ENCODE measurements at regions not wholly inside any gene's neighbourhood (a gene's known extent, or its start where the extent isn't known, plus 50 kb on each side); places are given as distances from the start of the nearest gene placed in this dataset.

DNA sequence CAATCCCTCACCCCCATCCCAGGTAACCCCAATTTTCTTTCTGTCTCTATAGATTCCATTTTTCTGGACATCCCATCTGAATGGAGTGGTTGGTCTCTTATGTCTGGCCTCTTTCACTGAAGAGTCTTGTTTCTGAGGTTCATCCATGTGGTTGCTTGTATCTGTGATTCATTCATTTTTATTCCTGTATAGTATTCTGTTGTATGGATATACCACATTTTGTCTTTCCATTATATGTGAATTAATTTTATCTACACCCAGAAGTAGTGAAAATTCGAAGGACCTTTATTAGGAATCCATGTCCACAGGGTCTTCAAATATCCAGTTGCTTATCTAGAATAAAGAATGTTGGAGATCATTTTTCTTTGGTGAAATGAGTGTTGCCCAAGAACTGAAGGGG lies 207.6 kb upstream of the MSX2 start:
- DNase-seq, result no peak
- intact Hi-C loops (cut with micrococcal nuclease), result no loop called here
- Mint-ChIP-seq H3K4me1 (ENCODE audit: low read depth) (no peaks in the 10 kb centered on the region), H3K27me3 (ENCODE audit: low read depth) (peaks cover 8% of the 10 kb centered on the region), H3K36me3 (ENCODE audit: low read depth) (no peaks in the 10 kb centered on the region), H3K4me3 (no peak overlapping the region), H3K9me3 (no peaks in the 10 kb centered on the region), H3K27ac (no peak overlapping the region)
- CTCF ChIA-PET, result no interaction called here

DNA sequence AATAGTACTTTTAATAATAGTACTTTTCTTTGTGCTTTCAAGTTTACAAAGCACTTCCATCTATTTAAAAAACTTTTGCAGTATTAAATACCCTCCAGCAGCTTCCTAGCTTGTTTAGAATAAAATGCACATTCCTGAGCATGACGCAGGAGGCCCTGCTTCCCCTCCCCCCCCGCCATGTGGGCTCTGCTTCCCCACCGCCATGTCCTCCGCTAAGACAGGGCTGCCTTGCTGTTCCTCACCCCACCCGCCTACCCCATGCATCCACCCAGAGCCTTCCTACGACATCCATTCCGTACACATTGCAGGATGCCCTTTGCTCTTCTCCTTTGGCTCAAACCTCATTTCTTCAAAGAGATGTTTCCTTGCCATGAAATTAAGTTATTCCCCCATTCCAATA lies 205.9 kb upstream of the MSX2 start:
- Mint-ChIP-seq H3K36me3 (ENCODE audit: low read depth) (no peaks in the 10 kb centered on the region), H3K27ac (no peak overlapping the region), H3K4me1 (ENCODE audit: low read depth) (no peaks in the 10 kb centered on the region), H3K4me3 (no peak overlapping the region), H3K9me3 (no peaks in the 10 kb centered on the region), H3K27me3 (ENCODE audit: low read depth) (peaks cover 12% of the 10 kb centered on the region)
- CTCF ChIA-PET, result no interaction called here
- no peak for DNase-seq
- intact Hi-C loops (cut with micrococcal nuclease), result no loop called here

DNA sequence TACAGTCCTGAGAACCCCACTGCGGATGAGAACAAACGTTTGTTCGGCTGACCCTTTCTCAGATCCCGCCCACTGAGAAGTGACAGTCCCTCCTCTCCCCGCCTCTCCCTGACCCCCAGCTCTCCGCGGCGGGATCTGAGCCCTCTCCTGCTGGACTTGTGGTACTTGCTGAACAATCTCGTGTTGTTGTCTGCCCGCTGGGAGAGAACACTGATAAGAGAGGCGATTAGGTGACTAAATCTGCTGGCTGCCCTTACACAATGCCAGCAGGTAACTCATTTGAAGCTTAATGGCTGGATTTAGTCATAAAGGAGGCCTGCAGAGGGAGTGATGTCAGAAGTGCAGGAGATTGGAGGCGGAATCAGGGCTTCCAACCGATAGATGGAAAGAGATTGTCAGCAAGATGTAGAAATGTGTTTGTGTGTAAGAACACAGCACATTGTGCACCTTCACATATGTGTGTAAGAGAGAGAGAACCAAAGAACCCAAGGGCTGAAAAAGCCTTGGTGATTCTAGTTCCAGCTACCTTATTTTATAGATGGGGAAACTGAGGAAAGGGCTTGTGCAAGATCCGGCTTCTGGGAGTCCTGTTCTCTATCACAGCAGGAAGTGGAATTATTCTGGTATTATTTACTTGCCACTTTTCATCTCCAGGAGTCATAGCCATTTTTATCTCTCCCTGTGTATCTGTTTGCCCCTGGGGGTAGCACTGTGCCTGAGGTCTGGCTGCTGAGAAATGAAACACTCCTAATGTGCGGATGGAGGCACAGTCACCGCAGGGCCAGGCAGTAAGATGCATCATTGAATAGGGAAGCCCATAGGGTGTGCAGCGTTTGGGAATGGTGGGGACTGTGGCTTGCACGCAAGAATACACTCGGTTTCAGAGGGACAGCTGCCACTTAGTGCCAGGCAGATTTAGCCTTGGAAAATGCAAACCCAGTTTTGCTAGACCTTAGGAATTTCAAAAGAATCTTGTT lies 203.7 kb upstream of the MSX2 start:
- Mint-ChIP-seq H3K9me3 (no peaks in the 10 kb centered on the region), H3K36me3 (ENCODE audit: low read depth) (no peaks in the 10 kb centered on the region), H3K27me3 (ENCODE audit: low read depth) (peaks cover 12% of the 10 kb centered on the region), H3K4me1 (ENCODE audit: low read depth) (no peaks in the 10 kb centered on the region), H3K27ac (no peak overlapping the region), H3K4me3 (no peak overlapping the region)
- CTCF ChIA-PET, result no interaction called here
- intact Hi-C loops (cut with micrococcal nuclease), result no loop called here
- no peak for DNase-seq

DNA sequence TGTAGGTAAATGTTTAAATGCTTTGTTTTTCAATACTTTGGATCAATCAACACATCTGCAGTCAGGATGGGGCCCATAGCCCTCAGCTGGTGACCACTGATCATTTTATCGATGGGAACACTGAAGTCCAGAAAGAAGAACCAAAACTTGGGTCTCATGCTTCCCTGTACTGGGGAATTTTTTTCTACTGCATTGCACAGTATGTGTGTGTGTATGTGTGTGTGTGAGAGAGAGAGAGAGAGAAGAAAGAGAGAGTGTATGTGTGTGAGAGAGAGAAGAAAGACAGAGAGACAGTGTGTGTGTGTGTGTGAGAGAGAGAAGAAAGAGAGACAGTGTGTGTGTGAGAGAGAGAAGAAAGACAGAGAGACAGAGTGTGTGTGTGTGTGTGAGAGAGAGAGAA lies 202.9 kb upstream of the MSX2 start:
- H3K9me3 Mint-ChIP-seq, result no peaks in the 10 kb centered on the region
- peaks cover 12% of the 10 kb centered on the region for H3K27me3 Mint-ChIP-seq (ENCODE audit: low read depth)
- H3K4me3 Mint-ChIP-seq, result no peak overlapping the region
- H3K27ac Mint-ChIP-seq, result no peak overlapping the region
- intact Hi-C loops (cut with micrococcal nuclease), result no loop called here
- DNase-seq, result no peak
- no peaks in the 10 kb centered on the region for H3K36me3 Mint-ChIP-seq (ENCODE audit: low read depth)
- H3K4me1 Mint-ChIP-seq (ENCODE audit: low read depth), result no peaks in the 10 kb centered on the region
- CTCF ChIA-PET, result no interaction called here

DNA sequence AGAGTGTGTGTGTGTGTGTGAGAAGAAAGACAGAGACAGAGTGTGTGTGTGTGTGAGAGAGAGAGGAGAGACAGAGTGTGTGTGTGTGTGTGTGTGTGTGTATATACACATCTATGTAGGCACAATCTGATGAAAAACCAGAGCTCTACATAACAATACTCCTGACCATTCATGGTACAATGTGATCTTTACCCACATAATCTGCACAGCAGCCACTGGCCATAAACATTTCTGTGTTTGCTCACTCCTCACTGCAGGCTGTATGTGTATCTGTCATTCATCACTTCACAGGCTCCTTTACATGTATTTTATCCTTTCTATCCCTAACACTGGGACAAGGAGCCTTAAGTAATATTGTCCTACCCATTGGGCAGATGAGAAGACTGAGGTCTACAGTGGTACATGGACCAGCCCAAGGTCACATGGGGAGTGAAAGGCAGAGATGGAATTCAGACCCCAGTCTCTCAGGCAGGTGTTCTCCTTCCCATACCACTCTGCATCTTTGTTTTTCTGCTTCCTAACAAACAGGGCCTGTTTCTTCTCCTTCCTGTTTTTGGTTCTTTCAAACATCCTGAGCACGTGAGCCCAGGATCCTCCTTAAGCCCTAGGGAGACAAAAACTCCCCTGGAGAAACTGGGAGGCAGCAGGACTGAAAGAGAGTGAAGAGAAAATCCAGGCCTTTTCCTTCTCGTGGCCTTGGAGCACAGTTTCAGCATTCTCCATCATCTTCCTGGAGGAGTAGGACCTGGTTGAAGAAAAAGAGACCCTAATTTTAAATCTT lies 201.7 kb upstream of the MSX2 start:
- no peak overlapping the region for H3K27ac Mint-ChIP-seq
- peaks cover 12% of the 10 kb centered on the region for H3K27me3 Mint-ChIP-seq (ENCODE audit: low read depth)
- intact Hi-C loops (cut with micrococcal nuclease), result loop anchor here (2.0 kb wide), 1 partner anchor 64 kb away; no protein-coding TSS in a partner anchor
- CTCF ChIA-PET, result interaction anchor here (0.7 kb wide), 1 partner anchor 985 kb away, joined by 4 read pairs; no protein-coding TSS in a partner anchor
- H3K4me1 Mint-ChIP-seq (ENCODE audit: low read depth), result no peaks in the 10 kb centered on the region
- H3K4me3 Mint-ChIP-seq, result no peak overlapping the region
- no peak for DNase-seq
- no peaks in the 10 kb centered on the region for H3K9me3 Mint-ChIP-seq
- no peaks in the 10 kb centered on the region for H3K36me3 Mint-ChIP-seq (ENCODE audit: low read depth)

DNA sequence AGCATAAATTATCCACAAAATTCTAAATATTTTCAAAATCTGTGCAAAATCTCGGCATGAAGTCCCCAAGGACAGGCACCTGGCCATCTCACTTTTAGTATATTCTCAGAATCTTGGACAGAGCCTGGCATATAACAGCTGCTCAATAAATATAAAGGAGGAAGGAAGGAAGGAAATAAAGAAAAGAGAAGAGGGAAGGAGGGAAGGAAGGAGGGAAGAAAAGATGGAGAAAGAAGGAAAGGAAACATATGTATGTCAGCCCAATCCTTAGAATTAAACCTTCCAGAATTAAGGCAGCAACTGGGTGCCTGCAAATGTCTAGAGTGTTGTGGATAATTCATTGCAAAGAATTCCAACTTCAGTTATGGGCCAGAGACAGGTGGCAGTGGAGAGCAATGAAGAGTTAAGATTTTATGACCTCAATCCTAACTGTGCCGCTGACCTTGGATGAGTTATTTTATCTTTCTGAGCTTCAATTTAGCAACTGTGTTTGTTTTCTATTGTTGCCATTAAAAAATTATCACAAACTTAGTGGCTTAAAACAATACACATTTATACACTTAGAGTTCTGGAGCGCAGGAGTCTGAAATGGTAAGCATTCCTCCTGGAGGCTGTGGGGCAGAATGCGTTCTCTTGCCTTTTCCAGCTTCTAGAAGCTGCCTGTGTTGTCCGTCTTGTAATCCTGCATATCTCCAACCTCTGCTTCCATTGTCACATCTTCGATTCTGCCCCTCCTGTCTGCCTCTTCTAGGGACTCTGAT lies 200.9 kb upstream of the MSX2 start:
- CTCF ChIA-PET, result no interaction called here
- no peak overlapping the region for H3K27ac Mint-ChIP-seq
- H3K27me3 Mint-ChIP-seq (ENCODE audit: low read depth), result peaks cover 12% of the 10 kb centered on the region
- intact Hi-C loops (cut with micrococcal nuclease), result loop anchor here (2.0 kb wide), 1 partner anchor 63 kb away; no protein-coding TSS in a partner anchor
- H3K4me1 Mint-ChIP-seq (ENCODE audit: low read depth), result no peaks in the 10 kb centered on the region
- DNase-seq, result no peak
- H3K4me3 Mint-ChIP-seq, result no peak overlapping the region
- no peaks in the 10 kb centered on the region for H3K36me3 Mint-ChIP-seq (ENCODE audit: low read depth)
- H3K9me3 Mint-ChIP-seq, result no peaks in the 10 kb centered on the region

DNA sequence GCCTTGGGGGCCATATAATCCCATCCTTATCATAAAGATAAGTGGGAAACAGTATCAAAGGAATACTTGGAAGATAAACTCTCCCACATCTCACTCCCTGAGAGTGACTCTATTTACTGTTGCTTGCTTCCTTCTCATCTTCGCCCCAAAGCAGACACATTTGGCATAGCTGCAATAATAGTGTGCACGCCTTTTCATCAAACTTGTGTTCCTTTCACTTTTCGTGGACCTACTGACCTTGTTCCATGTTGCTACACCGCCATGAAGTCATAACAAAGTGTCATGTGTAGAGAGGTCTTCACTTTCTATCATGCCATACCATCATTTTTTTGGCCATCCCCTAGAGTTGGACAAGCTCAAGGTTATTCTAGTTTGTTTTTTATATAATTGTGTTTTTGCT lies 200.0 kb upstream of the MSX2 start:
- Mint-ChIP-seq H3K36me3 (ENCODE audit: low read depth) (no peaks in the 10 kb centered on the region), H3K9me3 (no peaks in the 10 kb centered on the region), H3K4me1 (ENCODE audit: low read depth) (no peaks in the 10 kb centered on the region), H3K27me3 (ENCODE audit: low read depth) (peaks cover 11% of the 10 kb centered on the region), H3K27ac (no peak overlapping the region), H3K4me3 (no peak overlapping the region)
- intact Hi-C loops (cut with micrococcal nuclease), result no loop called here
- DNase-seq, result no peak
- CTCF ChIA-PET, result no interaction called here

DNA sequence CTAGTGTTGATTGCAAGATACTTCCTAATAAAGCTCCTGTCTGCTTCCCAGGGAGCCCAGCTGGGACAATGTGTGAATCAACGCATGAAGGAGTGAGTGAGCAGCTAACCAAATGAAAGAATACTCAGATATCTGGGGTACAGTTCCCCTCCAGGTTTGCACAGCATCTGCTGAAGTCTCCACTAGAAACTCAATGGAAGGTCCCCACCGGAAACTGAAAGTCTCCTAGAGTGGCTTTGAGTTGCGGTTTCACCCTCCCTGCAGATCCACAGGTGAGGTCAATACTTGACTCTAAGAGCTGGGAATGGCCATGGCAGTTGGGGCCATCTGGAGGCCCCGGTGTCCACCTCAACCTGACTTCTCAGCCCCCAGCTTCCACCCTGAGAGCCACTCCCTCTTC lies 198.2 kb upstream of the MSX2 start:
- H3K36me3 Mint-ChIP-seq (ENCODE audit: low read depth), result no peaks in the 10 kb centered on the region
- no peaks in the 10 kb centered on the region for H3K9me3 Mint-ChIP-seq
- CTCF ChIA-PET, result no interaction called here
- no peak for DNase-seq
- intact Hi-C loops (cut with micrococcal nuclease), result no loop called here
- no peak overlapping the region for H3K4me3 Mint-ChIP-seq
- H3K4me1 Mint-ChIP-seq (ENCODE audit: low read depth), result no peaks in the 10 kb centered on the region
- H3K27ac Mint-ChIP-seq, result no peak overlapping the region
- H3K27me3 Mint-ChIP-seq (ENCODE audit: low read depth), result peaks cover 20% of the 10 kb centered on the region

DNA sequence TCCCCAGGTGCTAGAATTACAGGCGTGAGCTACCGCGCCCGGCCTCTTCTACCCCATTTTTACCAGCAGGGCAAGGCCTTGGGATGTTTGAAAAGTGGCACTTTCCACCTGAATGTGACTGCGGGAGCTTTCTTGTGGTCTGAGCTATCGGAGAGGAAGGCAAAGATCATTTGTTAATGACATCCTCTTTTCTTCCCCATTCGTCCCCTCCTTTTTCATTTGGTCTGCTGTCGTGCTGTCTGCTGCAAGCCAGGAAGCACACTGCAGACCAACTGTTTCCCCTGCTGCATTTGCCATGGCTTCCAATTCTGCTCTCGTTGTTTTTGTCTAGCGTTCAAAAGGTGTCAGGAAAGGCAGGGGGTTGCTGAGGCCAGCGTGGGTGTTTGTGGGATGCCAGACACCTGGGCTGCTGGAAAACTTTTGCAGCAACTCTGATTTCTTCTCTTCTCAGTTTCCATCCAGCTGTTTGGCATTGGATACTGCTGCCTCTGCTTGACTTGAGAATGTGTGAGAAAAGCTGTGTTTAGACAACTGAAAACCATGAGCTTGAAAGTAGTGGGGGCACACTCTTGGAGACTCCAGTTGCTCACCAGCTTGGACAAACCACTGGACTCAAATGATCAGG lies 196.4 kb upstream of the MSX2 start:
- H3K27me3 Mint-ChIP-seq (ENCODE audit: low read depth), result peaks cover 15% of the 10 kb centered on the region
- no peaks in the 10 kb centered on the region for H3K9me3 Mint-ChIP-seq
- no peaks in the 10 kb centered on the region for H3K4me1 Mint-ChIP-seq (ENCODE audit: low read depth)
- no peak for DNase-seq
- no peak overlapping the region for H3K27ac Mint-ChIP-seq
- intact Hi-C loops (cut with micrococcal nuclease), result no loop called here
- H3K36me3 Mint-ChIP-seq (ENCODE audit: low read depth), result no peaks in the 10 kb centered on the region
- CTCF ChIA-PET, result interaction anchor here (1.5 kb wide), 1 partner anchor 108 kb away, joined by 3 read pairs; no protein-coding TSS in a partner anchor
- H3K4me3 Mint-ChIP-seq, result no peak overlapping the region

DNA sequence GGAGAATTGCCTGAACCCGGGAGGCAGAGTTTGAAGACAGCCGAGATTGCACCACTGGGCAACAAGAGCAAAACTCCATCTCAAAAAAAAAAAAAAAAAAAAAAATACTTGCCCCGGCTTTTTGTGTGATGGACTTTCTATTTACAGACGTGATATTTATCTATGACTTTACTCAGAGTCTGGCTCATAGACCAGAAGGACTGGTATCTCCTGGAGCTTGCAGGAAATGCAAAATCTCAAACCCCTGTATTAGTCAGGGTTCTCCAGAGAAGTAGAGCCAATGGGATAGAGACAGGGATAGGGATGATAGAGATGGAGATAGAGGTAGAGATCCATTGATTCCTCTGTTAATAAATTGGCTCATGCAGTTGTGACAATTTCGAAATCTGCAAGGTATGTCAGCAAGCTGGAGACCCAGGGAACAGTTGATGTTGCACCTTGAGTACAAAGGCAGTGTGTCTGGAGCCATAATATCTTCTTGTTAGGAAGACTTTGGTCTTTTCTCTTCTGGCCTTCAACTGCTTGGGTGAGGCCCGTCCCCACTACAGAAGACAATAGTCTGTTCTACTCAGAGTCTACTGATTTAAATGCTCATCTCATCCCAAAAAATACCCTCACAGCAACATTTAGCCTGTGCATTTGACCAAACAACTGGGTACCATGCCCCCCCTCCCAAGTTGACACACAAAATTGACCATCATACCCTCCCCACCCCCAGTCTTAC lies 195.4 kb upstream of the MSX2 start:
- no peak overlapping the region for H3K27ac Mint-ChIP-seq
- H3K27me3 Mint-ChIP-seq (ENCODE audit: low read depth), result peaks cover 15% of the 10 kb centered on the region
- intact Hi-C loops (cut with micrococcal nuclease), result no loop called here
- H3K36me3 Mint-ChIP-seq (ENCODE audit: low read depth), result no peaks in the 10 kb centered on the region
- H3K4me3 Mint-ChIP-seq, result no peak overlapping the region
- CTCF ChIA-PET, result no interaction called here
- no peaks in the 10 kb centered on the region for H3K4me1 Mint-ChIP-seq (ENCODE audit: low read depth)
- H3K9me3 Mint-ChIP-seq, result no peaks in the 10 kb centered on the region
- DNase-seq, result no peak

DNA sequence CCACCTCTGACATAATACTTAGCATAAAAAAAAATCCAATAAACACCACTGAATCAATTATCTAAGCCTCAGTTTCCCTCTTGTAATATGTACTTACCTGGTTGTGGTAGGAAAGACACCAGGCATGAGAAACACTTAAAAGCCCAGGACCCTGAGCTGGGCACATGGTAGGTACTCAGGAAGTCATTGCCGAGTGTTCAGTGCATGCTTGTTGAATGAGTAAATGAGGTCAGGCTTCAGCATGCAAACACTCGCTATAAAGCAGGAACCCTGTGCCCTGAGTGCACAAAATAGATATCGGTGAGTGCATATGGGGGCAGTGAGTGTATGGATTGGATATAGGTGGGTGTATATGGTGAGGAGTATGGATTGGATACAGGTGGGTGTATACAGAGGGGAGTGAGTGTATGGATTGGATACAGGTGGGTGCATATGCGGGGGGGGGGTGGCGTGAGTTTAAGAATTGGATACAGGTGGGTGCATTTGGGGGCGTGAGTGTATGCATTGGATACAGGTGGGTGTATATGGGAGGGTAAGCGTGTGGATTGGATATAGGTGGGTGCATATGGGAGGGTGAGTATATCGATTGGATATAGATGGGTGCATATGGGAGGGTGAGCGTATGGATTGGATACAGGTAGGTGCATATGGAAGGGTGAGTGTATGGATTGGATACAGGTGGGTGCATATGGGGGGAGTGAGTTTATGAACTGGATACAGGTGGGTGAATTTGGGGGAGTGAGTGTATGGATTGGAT lies 194.3 kb upstream of the MSX2 start:
- no peaks in the 10 kb centered on the region for H3K4me1 Mint-ChIP-seq (ENCODE audit: low read depth)
- H3K36me3 Mint-ChIP-seq (ENCODE audit: low read depth), result no peaks in the 10 kb centered on the region
- CTCF ChIA-PET, result no interaction called here
- H3K9me3 Mint-ChIP-seq, result no peaks in the 10 kb centered on the region
- DNase-seq, result no peak
- H3K27me3 Mint-ChIP-seq (ENCODE audit: low read depth), result peaks cover 18% of the 10 kb centered on the region
- intact Hi-C loops (cut with micrococcal nuclease), result no loop called here
- no peak overlapping the region for H3K27ac Mint-ChIP-seq
- no peak overlapping the region for H3K4me3 Mint-ChIP-seq
